ENCODE measurements at regions not wholly inside any gene's neighbourhood (a gene's known extent, or its start where the extent isn't known, plus 50 kb on each side); places are given as distances from the start of the nearest gene placed in this dataset.

GRCh38 chr18:38035193-38035592 is 469.6 kb upstream of the CELF4 start:
- no peaks in the 10 kb centered on the region for H3K9me3 ChIP-seq (ENCODE audit: control insufficient read depth, low read length)
- Mint-ChIP-seq H3K4me3 (no peak overlapping the region), H3K4me1 (peaks cover 12% of the 10 kb centered on the region), H3K27ac (no peak overlapping the region), H3K27me3 (ENCODE audit: insufficient read depth) (peaks cover 31% of the 10 kb centered on the region), H3K9me3 (no peaks in the 10 kb centered on the region), H3K36me3 (ENCODE audit: low read depth) (no peaks in the 10 kb centered on the region)
- TF ChIP-seq CTCF (conservative IDR thresholded peaks at IDR 0.05), result no peak
- no peak overlapping the region for H3K4me3 ChIP-seq (ENCODE audit: low read length)
- no peak overlapping the region for H3K9ac ChIP-seq (ENCODE audit: extremely low read depth, low read length, poor library complexity, severe bottlenecking)
- peaks cover 3% of the 10 kb centered on the region for H3K4me1 ChIP-seq (ENCODE audit: control insufficient read depth, insufficient read depth, low read length)
- no peaks in the 10 kb centered on the region for H3K36me3 ChIP-seq (ENCODE audit: control insufficient read depth, insufficient read depth, low read length)
- no peak overlapping the region for H3K27ac ChIP-seq (ENCODE audit: low read depth, low read length)
- 90% methylated on average over 2 to 3 of the region's 3 CpGs for WGBS, 2 experiments (ENCODE audit: insufficient coverage in 1 of 2, insufficient read length in 1 of 2)
- no peaks in the 10 kb centered on the region for H3K27me3 ChIP-seq (ENCODE audit: control insufficient read depth, insufficient read depth, low read length, poor library complexity, severe bottlenecking)
- no peak for DNase-seq

GRCh38 chr18:38033282-38033681 is 467.7 kb upstream of the CELF4 start:
- H3K36me3 Mint-ChIP-seq (ENCODE audit: low read depth), result no peaks in the 10 kb centered on the region
- no peaks in the 10 kb centered on the region for H3K9me3 ChIP-seq (ENCODE audit: control insufficient read depth, low read length)
- H3K9ac ChIP-seq (ENCODE audit: extremely low read depth, low read length, poor library complexity, severe bottlenecking), result no peak overlapping the region
- H3K27ac Mint-ChIP-seq, result no peak overlapping the region
- 88 to 94% methylated on average over 2 to 3 of the region's 3 CpGs for whole genome bisulfite sequencing, 2 experiments (ENCODE audit: insufficient coverage in 1 of 2, insufficient read length in 1 of 2)
- peaks cover 24% of the 10 kb centered on the region for H3K27me3 Mint-ChIP-seq (ENCODE audit: insufficient read depth)
- no peak for DNase-seq
- H3K4me1 Mint-ChIP-seq, result peaks cover 8% of the 10 kb centered on the region
- no peak overlapping the region for H3K4me3 Mint-ChIP-seq
- no peaks in the 10 kb centered on the region for H3K9me3 Mint-ChIP-seq
- TF ChIP-seq CTCF (conservative IDR thresholded peaks at IDR 0.05), result no peak
- no peak overlapping the region for H3K27ac ChIP-seq (ENCODE audit: low read depth, low read length)
- H3K36me3 ChIP-seq (ENCODE audit: control insufficient read depth, insufficient read depth, low read length), result no peaks in the 10 kb centered on the region
- no peaks in the 10 kb centered on the region for H3K27me3 ChIP-seq (ENCODE audit: control insufficient read depth, insufficient read depth, low read length, poor library complexity, severe bottlenecking)
- no peak overlapping the region for H3K4me3 ChIP-seq (ENCODE audit: low read length)
- H3K4me1 ChIP-seq (ENCODE audit: control insufficient read depth, insufficient read depth, low read length), result peaks cover 5% of the 10 kb centered on the region

GRCh38 chr18:38032516-38032915 is 466.9 kb upstream of the CELF4 start:
- Histone ChIP-seq H3K9me3 (ENCODE audit: control insufficient read depth, low read length) (no peaks in the 10 kb centered on the region), H3K27ac (ENCODE audit: low read depth, low read length) (no peak overlapping the region), H3K36me3 (ENCODE audit: control insufficient read depth, insufficient read depth, low read length) (no peaks in the 10 kb centered on the region), H3K27me3 (ENCODE audit: control insufficient read depth, insufficient read depth, low read length, poor library complexity, severe bottlenecking) (no peaks in the 10 kb centered on the region), H3K4me1 (ENCODE audit: control insufficient read depth, insufficient read depth, low read length) (peaks cover 5% of the 10 kb centered on the region), H3K4me3 (ENCODE audit: low read length) (no peak overlapping the region), H3K9ac (ENCODE audit: extremely low read depth, low read length, poor library complexity, severe bottlenecking) (no peak overlapping the region)
- Mint-ChIP-seq H3K36me3 (ENCODE audit: low read depth) (no peaks in the 10 kb centered on the region), H3K9me3 (no peaks in the 10 kb centered on the region), H3K27ac (no peak overlapping the region), H3K4me1 (peaks cover 8% of the 10 kb centered on the region), H3K27me3 (ENCODE audit: insufficient read depth) (peaks cover 23% of the 10 kb centered on the region), H3K4me3 (no peak overlapping the region)
- no peak for TF ChIP-seq CTCF (conservative IDR thresholded peaks at IDR 0.05)
- no peak for DNase-seq

Data from endodermal cell (in vitro differentiated cells).